Islet precursor cell (in vitro differentiated cells): ENCODE measurements at regions not wholly inside any gene's neighbourhood (a gene's known extent, or its start where the extent isn't known, plus 50 kb on each side); places are given as distances from the start of the nearest gene placed in this dataset.
A peak's percentile ranks its signal among the peaks of the same experiment; 100 is the strongest.

Experiments used
- DNase-seq: peaks from one replicate; pipeline ENCODE4 v3.0.0-alpha.2; 2018

GRCh38 chr3:76550522-76551201 lies 489.2 kb upstream of the ROBO2 start:
- DNase-seq = no peak

GRCh38 chr3:76551739-76552138 lies 488.2 kb upstream of the ROBO2 start:
- no peak for DNase-seq

- DNase-seq = no peak
Observed at GRCh38 chr3:76552653-76553052, 487.2 kb upstream of the ROBO2 start.

GRCh38 chr3:76554707-76555106 lies 485.2 kb upstream of the ROBO2 start:
- DNase-seq = no peak

- DNase-seq = peak; percentile 60
Observed at GRCh38 chr3:76561494-76562236, 478.2 kb upstream of the ROBO2 start.

- no peak for DNase-seq
Observed at GRCh38 chr3:76565496-76566210, 474.2 kb upstream of the ROBO2 start.

- no peak for DNase-seq
Observed at GRCh38 chr3:76566211-76566534, 473.7 kb upstream of the ROBO2 start.

- DNase-seq = no peak
Observed at GRCh38 chr3:76566904-76567303, 473.0 kb upstream of the ROBO2 start.

- no peak for DNase-seq
Observed at GRCh38 chr3:76570436-76571057, 469.4 kb upstream of the ROBO2 start.

- no peak for DNase-seq
Observed at GRCh38 chr3:76576201-76576600, 463.7 kb upstream of the ROBO2 start.

GRCh38 chr3:76582098-76582497 lies 457.8 kb upstream of the ROBO2 start:
- DNase-seq = no peak

- no peak for DNase-seq
Observed at GRCh38 chr3:76582632-76583378, 457.1 kb upstream of the ROBO2 start.

- DNase-seq = no peak
Observed at GRCh38 chr3:76585794-76586392, 454.0 kb upstream of the ROBO2 start.

- DNase-seq = no peak
Observed at GRCh38 chr3:76586471-76586870, 453.4 kb upstream of the ROBO2 start.

GRCh38 chr3:76610150-76610549 lies 429.7 kb upstream of the ROBO2 start:
- no peak for DNase-seq

- no peak for DNase-seq
Observed at GRCh38 chr3:76615719-76616118, 424.2 kb upstream of the ROBO2 start.

- DNase-seq = no peak
Observed at GRCh38 chr3:76624164-76624563, 415.7 kb upstream of the ROBO2 start.

- no peak for DNase-seq
Observed at GRCh38 chr3:76627236-76627635, 412.7 kb upstream of the ROBO2 start.

GRCh38 chr3:76631251-76631650 lies 408.6 kb upstream of the ROBO2 start:
- no peak for DNase-seq

- DNase-seq = no peak
Observed at GRCh38 chr3:76638006-76638405, 401.9 kb upstream of the ROBO2 start.

- no peak for DNase-seq
Observed at GRCh38 chr3:76643623-76644304, 396.1 kb upstream of the ROBO2 start.

- no peak for DNase-seq
Observed at GRCh38 chr3:76644305-76644675, 395.6 kb upstream of the ROBO2 start.
